ENCODE measurements at regions not wholly inside any gene's neighbourhood (a gene's known extent, or its start where the extent isn't known, plus 50 kb on each side); places are given as distances from the start of the nearest gene placed in this dataset.
"Not testable (repeated sequence)": the region's sequence is repeated elsewhere in the genome, so short reads cannot be mapped to it uniquely, and the experiment has no call there.

- TF ChIP-seq CTCF, POLR2AphosphoS5 (IDR thresholded peaks at IDR 0.05): not testable (repeated sequence)
These were observed 1399.1 kb upstream of the PCDH10 start for GRCh38 chr4:131750006-131750405.
